ENCODE measurements at regions not wholly inside any gene's neighbourhood (a gene's known extent, or its start where the extent isn't known, plus 50 kb on each side); places are given as distances from the start of the nearest gene placed in this dataset.

- TF ChIP-seq CTCF (IDR thresholded peaks at IDR 0.05): no peak
- TF ChIP-seq TCF7L2 (IDR thresholded peaks at IDR 0.05; ENCODE audit: low read depth, low read length): no peak
Observed at GRCh38 chr11:80327956-80328614, 887.3 kb upstream of the TENM4 start.

Measured in Panc1 (cell line).